H9 (cell line): ENCODE measurements at regions not wholly inside any gene's neighbourhood (a gene's known extent, or its start where the extent isn't known, plus 50 kb on each side); places are given as distances from the start of the nearest gene placed in this dataset.
"Not testable (repeated sequence)": the region's sequence is repeated elsewhere in the genome, so short reads cannot be mapped to it uniquely, and the experiment has no call there.

Experiments
- DNase-seq: peaks from one replicate; pipeline ENCODE4 v3.0.0-alpha.2; 2017
- H2AFZ ChIP-seq: one replicate; pipeline ENCODE4 v1.6.1; 2013; ENCODE audit warnings: mild to moderate bottlenecking, low read length, control low read depth, moderate library complexity
- H2AK5ac ChIP-seq: 2 replicates; pipeline ENCODE4 v1.6.1; 2013; ENCODE audit warnings: low read length, control low read depth, mixed read lengths; ENCODE audit not compliant: insufficient read length
- H2BK120ac ChIP-seq: one replicate; pipeline ENCODE4 v1.6.1; 2013; ENCODE audit warnings: low read depth, mild to moderate bottlenecking, low read length, control low read depth, inconsistent platforms; ENCODE audit not compliant: poor library complexity, severe bottlenecking
- H2BK12ac ChIP-seq: 2 replicates; pipeline ENCODE4 v1.6.1; 2013; ENCODE audit warnings: low read length, control low read depth, mixed read lengths, low read depth; ENCODE audit not compliant: insufficient read length
- H2BK15ac ChIP-seq: 2 replicates; pipeline ENCODE4 v1.6.1; 2013; ENCODE audit warnings: low read depth, low read length, control low read depth
- H2BK20ac ChIP-seq: one replicate; pipeline ENCODE4 v1.6.1; 2013; ENCODE audit warnings: low read depth, mild to moderate bottlenecking, low read length, control low read depth, inconsistent platforms; ENCODE audit not compliant: poor library complexity, severe bottlenecking
- H2BK5ac ChIP-seq: 2 replicates; pipeline ENCODE4 v1.6.1; 2013; ENCODE audit warnings: low read length, control low read depth, mixed read lengths; ENCODE audit not compliant: insufficient read length
- H3K14ac ChIP-seq: 2 replicates; pipeline ENCODE4 v1.6.1; 2013; ENCODE audit warnings: low read length, control low read depth; ENCODE audit not compliant: insufficient read depth
- H3K18ac ChIP-seq: 2 replicates; pipeline ENCODE4 v1.6.1; 2013; ENCODE audit warnings: low read depth, mild to moderate bottlenecking, mixed read lengths, low read length, control low read depth; ENCODE audit not compliant: insufficient read length
- H3K23ac ChIP-seq: 2 replicates; pipeline ENCODE4 v1.6.1; 2013; ENCODE audit warnings: low read length, control low read depth, mixed read lengths, low read depth; ENCODE audit not compliant: insufficient read length
- H3K23me2 ChIP-seq: 2 replicates; pipeline ENCODE4 v1.6.1; 2013; ENCODE audit warnings: low read depth, mild to moderate bottlenecking, mixed read lengths, low read length, control low read depth; ENCODE audit not compliant: insufficient read length, poor library complexity, severe bottlenecking
- H3K27ac ChIP-seq: 2 replicates; pipeline ENCODE4 v1.5.1; 2013; ENCODE audit warnings: low read length, control low read depth, mixed read lengths, low read depth; ENCODE audit not compliant: insufficient read length
- H3K27me3 ChIP-seq: 2 replicates; pipeline ENCODE4 v1.6.1; 2013; ENCODE audit warnings: low read length, control low read depth, inconsistent platforms; ENCODE audit not compliant: insufficient read depth
- H3K4ac ChIP-seq: 2 replicates; pipeline ENCODE4 v1.6.1; 2013; ENCODE audit warnings: low read depth, mild to moderate bottlenecking, control low read depth, inconsistent platforms, low read length, moderate library complexity
- H3K4me1 ChIP-seq: 2 replicates; pipeline ENCODE4 v1.6.1; 2013; ENCODE audit warnings: low read length, control low read depth, inconsistent platforms; ENCODE audit not compliant: insufficient read depth
- H3K4me2 ChIP-seq: 2 replicates; pipeline ENCODE4 v1.6.1; 2013; ENCODE audit warnings: low read length, control low read depth, mixed read lengths; ENCODE audit not compliant: insufficient read length, insufficient read depth
- H3K56ac ChIP-seq: 2 replicates; pipeline ENCODE4 v1.6.1; 2013; ENCODE audit warnings: low read depth, mild to moderate bottlenecking, mixed read lengths, low read length, control low read depth; ENCODE audit not compliant: insufficient read length
- H3K79me1 ChIP-seq: 2 replicates; pipeline ENCODE4 v1.6.1; 2013; ENCODE audit warnings: low read depth, mild to moderate bottlenecking, moderate library complexity, low read length, control low read depth, inconsistent platforms; ENCODE audit not compliant: insufficient read depth, poor library complexity, severe bottlenecking
- H3K79me2 ChIP-seq: 2 replicates; pipeline ENCODE4 v1.6.1; 2013; ENCODE audit warnings: low read length, control low read depth, inconsistent platforms; ENCODE audit not compliant: insufficient read depth
- H3K9ac ChIP-seq: 2 replicates; pipeline ENCODE4 v1.6.1; 2013; ENCODE audit warnings: low read length, control low read depth, mixed read lengths; ENCODE audit not compliant: insufficient read length; ENCODE audit errors: extremely low read depth
- H3K9me3 ChIP-seq: one replicate; pipeline ENCODE4 v1.6.1; 2013; ENCODE audit warnings: low read depth, low read length, inconsistent platforms; ENCODE audit not compliant: control insufficient read depth
- H3T11ph ChIP-seq: one replicate; pipeline ENCODE4 v1.6.1; 2013; ENCODE audit warnings: mild to moderate bottlenecking, low read length, control low read depth, inconsistent platforms
- H4K20me1 ChIP-seq: one replicate; pipeline ENCODE4 v1.6.1; 2013; ENCODE audit not compliant: control insufficient read depth, insufficient read length, insufficient read depth
- H4K5ac ChIP-seq: 2 replicates; pipeline ENCODE4 v1.6.1; 2013; ENCODE audit warnings: low read depth, mild to moderate bottlenecking, mixed read lengths, low read length, control low read depth; ENCODE audit not compliant: insufficient read length
- H4K8ac ChIP-seq: replicated peaks from 2 replicates; pipeline ENCODE4 v1.6.1; 2013; ENCODE audit warnings: low read length, control low read depth, mixed read lengths, low read depth; ENCODE audit not compliant: insufficient read length
- H4K91ac ChIP-seq: 2 replicates; pipeline ENCODE4 v1.6.1; 2013; ENCODE audit warnings: low read depth, mild to moderate bottlenecking, moderate library complexity, mixed read lengths, low read length, control low read depth; ENCODE audit not compliant: insufficient read length
- H3K27ac Mint-ChIP-seq, 3 experiments: 2 replicates in 2 of 3; 3 replicates in 1 of 3; pipeline ENCODE4 v1.8.0; 2020 to 2021; ENCODE audit warnings: mixed read lengths in 3 of 3, mild to moderate bottlenecking in 1 of 3, moderate library complexity in 1 of 3
- H3K27me3 Mint-ChIP-seq: 2 replicates; pipeline ENCODE4 v1.8.0; 2021; ENCODE audit warnings: low read depth, mild to moderate bottlenecking, moderate library complexity, mixed read lengths
- H3K36me3 Mint-ChIP-seq, 3 experiments: 2 replicates in 2 of 3; 3 replicates in 1 of 3; pipeline ENCODE4 v1.8.0; 2020 to 2021; ENCODE audit warnings: low read depth in 3 of 3, mixed read lengths in 3 of 3; ENCODE audit not compliant: insufficient read depth in 1 of 3
- H3K4me1 Mint-ChIP-seq, 2 experiments: 2 replicates each; pipeline ENCODE4 v1.8.0; 2020; ENCODE audit warnings: mixed read lengths in 2 of 2
- H3K4me3 Mint-ChIP-seq, 2 experiments: 2 replicates in 1 of 2; 3 replicates in 1 of 2; pipeline ENCODE4 v1.8.0; 2020 to 2021; ENCODE audit warnings: mild to moderate bottlenecking in 2 of 2, mixed read lengths in 2 of 2, moderate library complexity in 1 of 2
- H3K9me3 Mint-ChIP-seq, 2 experiments: 2 replicates in 1 of 2; 3 replicates in 1 of 2; pipeline ENCODE4 v1.8.0; 2020; ENCODE audit warnings: mild to moderate bottlenecking in 2 of 2, mixed read lengths in 2 of 2, moderate library complexity in 1 of 2
- WGBS: extraction: QIAGEN DNeasy Blood & Tissue Kit; methylation state at CpG from one replicate; pipeline ENCODE4 v1.1.7; 2013; ENCODE audit warnings: missing lambda C conversion rate, low lambda C conversion rate, mixed read lengths; ENCODE audit not compliant: insufficient read length; ENCODE audit errors: extremely low coverage; 5-methylcytosine and 5-hydroxymethylcytosine counted together

DNA sequence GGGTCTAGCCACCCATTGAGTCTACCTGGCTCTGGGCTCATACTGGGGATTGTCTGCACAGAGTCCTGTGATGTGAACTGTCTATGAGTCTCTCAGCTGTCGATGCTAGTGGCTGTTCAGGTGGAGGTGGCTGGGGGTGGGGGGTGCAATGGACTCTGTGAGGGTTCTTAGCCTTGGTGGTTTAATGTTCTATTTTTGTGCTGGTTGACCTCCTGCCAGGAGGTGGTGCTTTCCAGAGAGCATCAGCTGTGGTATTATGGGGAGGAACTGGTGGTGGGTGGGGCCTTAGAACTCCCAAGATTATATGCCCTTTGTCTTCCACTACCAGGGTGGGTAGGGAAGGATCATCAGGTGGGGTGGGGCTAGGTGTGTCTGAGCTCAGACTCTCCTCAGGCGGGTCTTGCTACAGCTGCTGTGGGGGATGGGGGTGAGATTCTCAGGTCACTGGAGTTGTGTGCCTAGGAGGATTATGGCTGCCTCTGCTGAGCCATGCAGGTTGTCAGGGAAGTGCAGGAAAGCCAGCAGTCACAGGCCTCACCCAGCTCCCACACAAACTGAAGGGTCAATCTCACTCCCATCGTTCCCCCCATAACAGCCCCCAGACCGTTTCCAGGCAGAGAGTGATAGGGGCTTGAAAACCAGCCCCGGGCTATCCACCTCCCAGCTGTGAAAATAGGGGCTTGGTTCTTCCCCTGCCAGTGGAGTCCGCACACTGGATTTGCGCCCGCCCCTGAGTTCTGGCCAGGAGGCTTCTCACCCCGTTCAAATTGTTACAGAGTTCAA, 104.0 kb upstream of the EPB41L4A start:
- Mint-ChIP-seq H3K36me3 (peaks cover 0 to 11% (median 4%) of the 10 kb centered on the region in 3 experiments; a peak in 3 of 7 replicates), H3K4me1 (peaks cover 13 to 14% of the 10 kb centered on the region in 2 experiments)
- H3K9me3 ChIP-seq, H2BK12ac ChIP-seq, H3K9me3 Mint-ChIP-seq, H2BK15ac ChIP-seq, H4K5ac ChIP-seq, H3K79me2 ChIP-seq, H2BK5ac ChIP-seq, H4K8ac ChIP-seq, DNase-seq, H3K23ac ChIP-seq, H3K18ac ChIP-seq, H3K27ac ChIP-seq, H3K4me2 ChIP-seq, H3K27ac Mint-ChIP-seq, H3K4me1 ChIP-seq, H3K27me3 ChIP-seq, H3K9ac ChIP-seq, H3T11ph ChIP-seq, H2BK120ac ChIP-seq, H3K4ac ChIP-seq, H2AK5ac ChIP-seq, H2AFZ ChIP-seq, H3K14ac ChIP-seq, H2BK20ac ChIP-seq, H4K20me1 ChIP-seq, H3K56ac ChIP-seq, H3K23me2 ChIP-seq, H3K79me1 ChIP-seq, H4K91ac ChIP-seq, H3K27me3 Mint-ChIP-seq, H3K4me3 Mint-ChIP-seq: not testable (repeated sequence)
- no CpG with 5 or more reads among the region's 9 CpGs for WGBS

DNA sequence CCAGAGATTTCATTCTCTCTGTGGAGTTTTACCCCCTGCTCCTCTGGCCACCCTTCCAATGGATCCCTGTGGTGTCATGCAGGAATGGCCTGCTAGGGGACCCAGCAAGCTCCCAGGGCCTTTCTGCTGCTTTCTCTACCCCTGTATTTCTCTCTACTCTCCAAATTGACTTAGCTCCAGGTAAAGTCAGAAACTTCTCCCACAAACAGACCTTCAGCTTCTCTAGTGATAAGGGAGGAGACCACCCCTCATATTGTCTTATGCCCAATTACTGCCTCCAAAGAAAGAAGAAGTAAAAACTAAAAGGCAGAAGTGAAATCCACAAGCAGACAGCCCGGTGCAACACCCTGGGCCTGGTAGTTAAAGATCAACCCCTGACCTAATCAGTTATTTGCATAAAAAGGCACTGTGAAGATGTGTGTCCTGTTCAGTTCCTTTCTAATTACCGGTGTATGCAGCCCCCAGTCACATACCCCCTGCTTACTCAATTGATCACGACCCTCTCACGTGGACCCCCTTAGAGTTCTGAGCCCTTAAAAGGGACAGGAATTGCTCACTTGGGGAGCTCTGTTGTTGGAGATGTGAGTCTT, 104.7 kb upstream of the EPB41L4A start:
- H3K79me2 ChIP-seq, H3K18ac ChIP-seq: not testable (repeated sequence)
- no CpG with 5 or more reads among the region's 4 CpGs for WGBS

More for the DNA sequence above, 104.7 kb upstream of the EPB41L4A start:
- H3K56ac ChIP-seq, H3K14ac ChIP-seq, H3K9me3 ChIP-seq, DNase-seq, H2BK5ac ChIP-seq, H3K23me2 ChIP-seq, H3K4me2 ChIP-seq, H3K27me3 Mint-ChIP-seq, H4K20me1 ChIP-seq, H3K79me1 ChIP-seq, H2AK5ac ChIP-seq, H3K9ac ChIP-seq, H3K4me1 ChIP-seq, H3K23ac ChIP-seq, H2BK20ac ChIP-seq, H3K9me3 Mint-ChIP-seq, H2BK15ac ChIP-seq, H3K27me3 ChIP-seq, H3K27ac ChIP-seq, H2AFZ ChIP-seq, H3T11ph ChIP-seq, H4K91ac ChIP-seq, H3K4ac ChIP-seq, H2BK12ac ChIP-seq, H4K8ac ChIP-seq, H2BK120ac ChIP-seq, H4K5ac ChIP-seq, H3K4me3 Mint-ChIP-seq: not testable (repeated sequence)
- H3K4me1 Mint-ChIP-seq: peaks cover 13 to 14% of the 10 kb centered on the region in 2 experiments
- H3K36me3 Mint-ChIP-seq: peaks cover 0 to 11% (median 4%) of the 10 kb centered on the region in 3 experiments; a peak in 3 of 7 replicates
- H3K27ac Mint-ChIP-seq: peak overlapping the region in 1 of 3 experiments; percentile 23; a peak in 1 of 7 replicates
